GM12891 (cell line): ENCODE measurements at regions not wholly inside any gene's neighbourhood (a gene's known extent, or its start where the extent isn't known, plus 50 kb on each side); places are given as distances from the start of the nearest gene placed in this dataset.

Experiments
- PAX5 ChIP-seq: IDR thresholded peaks from 2 replicates; pipeline ENCODE4 v1.6.1; 2011; ENCODE audit warnings: low read length, moderate library complexity, mild to moderate bottlenecking; ENCODE audit not compliant: insufficient read depth, severe bottlenecking
- POLR2A ChIP-seq: IDR thresholded peaks from 2 replicates; pipeline ENCODE4 v1.6.1; 2011; ENCODE audit warnings: low read depth, low read length, control low read depth
- POLR2AphosphoS5 ChIP-seq: IDR thresholded peaks from 2 replicates; pipeline ENCODE4 v1.6.1; 2011; ENCODE audit warnings: low read depth, low read length, control low read depth
- POU2F2 ChIP-seq: IDR thresholded peaks from 2 replicates; pipeline ENCODE4 v1.6.1; 2011; ENCODE audit warnings: low read depth, mild to moderate bottlenecking, control low read depth, low read length, moderate library complexity
- SPI1 ChIP-seq: IDR thresholded peaks from 2 replicates; pipeline ENCODE4 v1.6.1; 2011; ENCODE audit warnings: low read depth, low read length, control low read depth
- TAF1 ChIP-seq: IDR thresholded peaks from 2 replicates; pipeline ENCODE4 v1.6.1; 2011; ENCODE audit warnings: low read depth, low read length, control low read depth

DNA sequence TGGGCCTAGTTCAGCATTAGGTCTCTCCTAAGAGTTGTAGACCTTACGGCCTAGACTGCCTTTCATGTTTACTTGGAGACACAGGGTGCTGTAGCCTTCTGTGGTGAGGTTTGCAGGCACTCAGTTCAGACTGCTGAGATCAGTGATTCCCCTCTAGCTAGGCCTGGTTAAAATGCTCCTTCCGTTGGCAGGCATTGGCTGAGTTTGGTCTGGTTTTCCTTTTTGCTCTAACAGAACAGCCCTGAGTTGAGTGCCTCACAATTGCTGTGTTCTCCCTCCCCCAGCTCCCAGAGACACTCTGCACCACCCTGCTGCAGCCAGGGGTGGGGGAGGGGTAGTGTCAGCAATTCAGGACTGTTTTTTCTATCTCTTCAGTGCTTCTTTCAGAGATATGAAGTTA is 178.9 kb upstream of the DYRK2 start:
- TF ChIP-seq POLR2AphosphoS5 (no peak), TAF1 (no peak), POLR2A (no peak), SPI1 (no peak), PAX5 (no peak), POU2F2 (no peak)
